Mesenchymal stem cell (in vitro differentiated cells and primary cell): ENCODE measurements at regions not wholly inside any gene's neighbourhood (a gene's known extent, or its start where the extent isn't known, plus 50 kb on each side); places are given as distances from the start of the nearest gene placed in this dataset.
"Not testable (repeated sequence)": the region's sequence is repeated elsewhere in the genome, so short reads cannot be mapped to it uniquely, and the experiment has no call there.

ENCODE experiments used
- DNase-seq: peaks from one replicate; pipeline ENCODE4 v3.0.0-alpha.2; 2013
- H2AFZ ChIP-seq: one replicate; pipeline ENCODE4 v1.6.1; 2013; ENCODE audit warnings: low read depth, mild to moderate bottlenecking, control low read depth, inconsistent platforms, low read length, moderate library complexity
- H2AK5ac ChIP-seq: 2 replicates; pipeline ENCODE4 v1.6.1; 2013; ENCODE audit warnings: low read length, moderate library complexity, mild to moderate bottlenecking, inconsistent platforms; ENCODE audit not compliant: severe bottlenecking
- H2BK120ac ChIP-seq: one replicate; pipeline ENCODE4 v1.6.1; 2013; ENCODE audit warnings: low read depth, mild to moderate bottlenecking, inconsistent platforms, low read length, moderate library complexity
- H2BK12ac ChIP-seq, 2 experiments: one replicate each; pipeline ENCODE4 v1.6.1; 2013; ENCODE audit warnings: inconsistent platforms in 2 of 2, low read length in 2 of 2, mild to moderate bottlenecking in 2 of 2, moderate library complexity in 2 of 2, control low read depth in 1 of 2
- H2BK15ac ChIP-seq: one replicate; pipeline ENCODE4 v1.6.1; 2013; ENCODE audit warnings: mild to moderate bottlenecking, low read depth, inconsistent platforms; ENCODE audit not compliant: poor library complexity, severe bottlenecking
- H2BK5ac ChIP-seq: 2 replicates; pipeline ENCODE4 v1.6.1; 2013; ENCODE audit warnings: low read depth, mild to moderate bottlenecking, low read length, control low read depth, inconsistent platforms; ENCODE audit not compliant: poor library complexity, severe bottlenecking
- H3K14ac ChIP-seq, 2 experiments: one replicate each; pipeline ENCODE4 v1.6.1; 2013; ENCODE audit warnings: inconsistent platforms in 2 of 2, low read length in 2 of 2, control low read depth in 1 of 2, mild to moderate bottlenecking in 1 of 2, moderate library complexity in 1 of 2
- H3K18ac ChIP-seq, 2 experiments: one replicate each; pipeline ENCODE4 v1.6.1; 2013; ENCODE audit warnings: inconsistent platforms in 2 of 2, low read length in 2 of 2, control low read depth in 1 of 2, low read depth in 1 of 2, mild to moderate bottlenecking in 1 of 2
- H3K23ac ChIP-seq, 2 experiments: one replicate each; pipeline ENCODE4 v1.6.1; 2013; ENCODE audit warnings: inconsistent platforms in 2 of 2, low read length in 2 of 2, mild to moderate bottlenecking in 2 of 2, moderate library complexity in 2 of 2, control low read depth in 1 of 2
- H3K27ac ChIP-seq: 2 replicates; pipeline ENCODE4 v1.5.1; 2013; ENCODE audit warnings: mild to moderate bottlenecking, moderate library complexity, low read length, control low read depth, inconsistent platforms; ENCODE audit not compliant: poor library complexity, severe bottlenecking
- H3K27me3 ChIP-seq, 2 experiments: 2 replicates each; pipeline versions ENCODE4 v1.6.1 to v1.7.0; 2013; ENCODE audit warnings: low read length in 2 of 2, mild to moderate bottlenecking in 2 of 2, moderate library complexity in 2 of 2, control low read depth in 1 of 2, inconsistent platforms in 1 of 2; ENCODE audit not compliant: control insufficient read depth in 1 of 2, insufficient read depth in 1 of 2
- H3K36me3 ChIP-seq, 2 experiments: 2 replicates each; pipeline versions ENCODE4 v1.6.1 to v1.7.0; 2013; ENCODE audit warnings: low read length in 2 of 2, control low read depth in 1 of 2, inconsistent platforms in 1 of 2, low read depth in 1 of 2, mild to moderate bottlenecking in 1 of 2; ENCODE audit not compliant: insufficient read depth in 2 of 2, control insufficient read depth in 1 of 2
- H3K4ac ChIP-seq, 2 experiments: one replicate each; pipeline ENCODE4 v1.6.1; 2013; ENCODE audit warnings: inconsistent platforms in 2 of 2, low read length in 2 of 2, mild to moderate bottlenecking in 2 of 2, moderate library complexity in 2 of 2, control low read depth in 1 of 2, low read depth in 1 of 2
- H3K4me1 ChIP-seq: 2 replicates; pipeline ENCODE4 v1.6.1; 2013; ENCODE audit warnings: low read depth, low read length, control low read depth; ENCODE audit not compliant: control insufficient read depth, insufficient read depth
- H3K4me2 ChIP-seq: 2 replicates; pipeline ENCODE4 v1.6.1; 2013; ENCODE audit warnings: low read length, mild to moderate bottlenecking, inconsistent platforms; ENCODE audit not compliant: poor library complexity, severe bottlenecking
- H3K4me3 ChIP-seq, 2 experiments: 2 replicates each; pipeline versions ENCODE4 v1.5.1 to v1.7.0; 2013; ENCODE audit warnings: low read length in 2 of 2, mild to moderate bottlenecking in 2 of 2, control low read depth in 1 of 2, low read depth in 1 of 2; ENCODE audit not compliant: insufficient read depth in 1 of 2
- H3K79me1 ChIP-seq: replicated peaks from 2 replicates; pipeline ENCODE4 v1.6.1; 2013; ENCODE audit warnings: mild to moderate bottlenecking, control low read depth, low read length, inconsistent platforms; ENCODE audit not compliant: poor library complexity, severe bottlenecking
- H3K9ac ChIP-seq: 2 replicates; pipeline ENCODE4 v1.7.0; 2013; ENCODE audit warnings: mild to moderate bottlenecking, low read length, moderate library complexity
- H3K9me3 ChIP-seq: 2 replicates; pipeline ENCODE4 v1.7.0; 2013; ENCODE audit warnings: mild to moderate bottlenecking, low read length; ENCODE audit not compliant: control insufficient read depth
- H4K8ac ChIP-seq: one replicate; pipeline ENCODE4 v1.6.1; 2013; ENCODE audit warnings: inconsistent platforms, mild to moderate bottlenecking, low read length, moderate library complexity
- H4K91ac ChIP-seq: one replicate; pipeline ENCODE4 v1.6.1; 2013; ENCODE audit warnings: mild to moderate bottlenecking, low read length, inconsistent platforms
- WGBS: methylation state at CpG from one replicate; pipeline ENCODE4 v1.1.7; 2013; ENCODE audit warnings: mixed read lengths; 5-methylcytosine and 5-hydroxymethylcytosine counted together

DNA sequence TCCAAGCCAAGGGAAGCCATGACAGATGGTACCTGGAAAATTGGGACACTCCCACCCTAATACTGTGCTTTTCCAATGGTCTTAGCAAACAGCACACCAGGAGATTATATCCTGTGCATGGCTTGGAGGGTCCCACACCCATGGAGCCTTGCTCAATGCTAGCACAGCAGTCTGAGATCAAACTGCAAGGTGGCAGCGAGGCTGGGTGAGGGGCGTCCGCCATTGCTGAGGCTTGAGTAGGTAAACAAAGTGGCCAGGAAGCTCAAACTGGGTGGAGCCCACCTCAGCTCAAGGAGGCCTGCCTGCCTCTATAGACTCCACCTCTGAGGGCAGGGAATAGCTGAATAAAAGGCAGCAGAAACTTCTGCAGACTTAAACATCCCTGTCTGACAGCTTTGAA is 124.9 kb upstream of the TMEM260 start:
- H3K14ac ChIP-seq, H2AK5ac ChIP-seq, H3K4me3 ChIP-seq, H3K79me1 ChIP-seq, H3K27ac ChIP-seq, H2BK120ac ChIP-seq, H3K36me3 ChIP-seq, H3K27me3 ChIP-seq, H2BK5ac ChIP-seq, H3K23ac ChIP-seq, H3K9me3 ChIP-seq, H2AFZ ChIP-seq, H2BK15ac ChIP-seq, H4K8ac ChIP-seq, H3K4me2 ChIP-seq, H2BK12ac ChIP-seq, H3K4ac ChIP-seq, H3K9ac ChIP-seq, DNase-seq, H3K18ac ChIP-seq, H4K91ac ChIP-seq, H3K4me1 ChIP-seq: not testable (repeated sequence)
- WGBS: 95% methylated on average over 3 of the region's 3 CpGs

DNA sequence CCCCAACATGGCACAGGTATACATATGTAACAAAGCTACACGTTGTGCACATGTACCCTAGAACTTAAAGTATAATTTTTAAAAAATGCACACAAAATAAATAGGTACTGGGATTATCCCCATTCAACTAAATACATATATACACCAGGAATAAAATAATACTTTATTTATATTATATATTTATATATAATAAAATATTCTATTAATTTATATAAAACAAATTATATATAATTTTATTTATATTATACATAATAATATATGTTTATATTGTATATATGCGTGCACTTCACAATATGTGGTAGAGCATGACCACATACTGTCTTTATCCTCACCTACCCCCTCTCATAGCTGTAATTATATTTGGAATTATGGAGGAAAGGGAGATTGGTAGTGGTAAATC is 119.1 kb upstream of the TMEM260 start:
- Histone ChIP-seq H4K91ac (no peak overlapping the region), H3K79me1 (no peaks in the 10 kb centered on the region), H3K27ac (no peak overlapping the region)

GRCh38 chr14:56461276-56462275 is 118.0 kb upstream of the TMEM260 start:
- H2BK5ac ChIP-seq: no peak overlapping the region
- H3K9ac ChIP-seq: peak overlapping the region; percentile 67
- H2BK120ac ChIP-seq: no peak overlapping the region
- no peak overlapping the region for H2BK12ac ChIP-seq
- H4K8ac ChIP-seq: no peak overlapping the region
- no peak for DNase-seq
- no peaks in the 10 kb centered on the region for H3K36me3 ChIP-seq
- no peaks in the 10 kb centered on the region for H3K27me3 ChIP-seq
- no peaks in the 10 kb centered on the region for H3K9me3 ChIP-seq
- no peak overlapping the region for H2AFZ ChIP-seq
- no peak overlapping the region for H2AK5ac ChIP-seq
- H4K91ac ChIP-seq: no peak overlapping the region
- H3K23ac ChIP-seq: no peak overlapping the region
- no peaks in the 10 kb centered on the region for H3K79me1 ChIP-seq
- H2BK15ac ChIP-seq: no peak overlapping the region
- H3K14ac ChIP-seq: no peak overlapping the region
- no peaks in the 10 kb centered on the region for H3K4me1 ChIP-seq
- no peak overlapping the region for H3K4ac ChIP-seq
- no peak overlapping the region for H3K18ac ChIP-seq
- H3K4me2 ChIP-seq: no peak overlapping the region
- 86% methylated on average over 7 of the region's 8 CpGs for WGBS
- no peak overlapping the region for H3K27ac ChIP-seq
- H3K4me3 ChIP-seq: no peak overlapping the region

More for the DNA sequence above, 119.1 kb upstream of the TMEM260 start:
- Histone ChIP-seq H3K9me3 (no peaks in the 10 kb centered on the region), H4K8ac (no peak overlapping the region), H3K4me3 (no peak overlapping the region), H2BK120ac (no peak overlapping the region), H3K14ac (no peak overlapping the region), H3K36me3 (no peaks in the 10 kb centered on the region), H3K23ac (no peak overlapping the region), H3K27me3 (no peaks in the 10 kb centered on the region), H2BK5ac (no peak overlapping the region), H3K18ac (no peak overlapping the region), H3K9ac (no peak overlapping the region), H3K4me1 (no peaks in the 10 kb centered on the region), H3K4me2 (no peak overlapping the region), H3K4ac (no peak overlapping the region), H2AK5ac (no peak overlapping the region), H2BK15ac (no peak overlapping the region), H2AFZ (no peak overlapping the region), H2BK12ac (no peak overlapping the region)
- no peak for DNase-seq
- WGBS: no CpG with 5 or more reads among the region's 2 CpGs

GRCh38 chr14:56463271-56463890 is 116.2 kb upstream of the TMEM260 start:
- H3K4me1 ChIP-seq: no peaks in the 10 kb centered on the region
- no peak overlapping the region for H3K18ac ChIP-seq
- no peaks in the 10 kb centered on the region for H3K79me1 ChIP-seq
- no peak overlapping the region for H2BK120ac ChIP-seq
- no peak overlapping the region for H2BK15ac ChIP-seq
- H3K9ac ChIP-seq: no peak overlapping the region
- no peak overlapping the region for H2BK12ac ChIP-seq
- no peak overlapping the region for H2BK5ac ChIP-seq
- no peak overlapping the region for H2AFZ ChIP-seq
- WGBS: 72% methylated on average over 3 of the region's 3 CpGs
- no peak overlapping the region for H3K23ac ChIP-seq
- H4K8ac ChIP-seq: no peak overlapping the region
- no peaks in the 10 kb centered on the region for H3K9me3 ChIP-seq
- H3K36me3 ChIP-seq: no peaks in the 10 kb centered on the region
- H3K27me3 ChIP-seq: no peaks in the 10 kb centered on the region
- H3K4ac ChIP-seq: no peak overlapping the region
- H4K91ac ChIP-seq: no peak overlapping the region
- H3K4me2 ChIP-seq: no peak overlapping the region
- H3K4me3 ChIP-seq: no peak overlapping the region
- DNase-seq: no peak
- no peak overlapping the region for H3K27ac ChIP-seq
- no peak overlapping the region for H2AK5ac ChIP-seq
- H3K14ac ChIP-seq: no peak overlapping the region
